PC-9 (cell line): ENCODE measurements at regions not wholly inside any gene's neighbourhood (a gene's known extent, or its start where the extent isn't known, plus 50 kb on each side); places are given as distances from the start of the nearest gene placed in this dataset.

Experiments used
- EZH2 ChIP-seq: fragments of 200-600 bp; sonication (generic); IDR thresholded peaks from 2 replicates; pipeline ENCODE4 v1.8.0; 2017; ENCODE audit warnings: antibody characterized with exemption, low read depth
- TF ChIP-seq, protein P1 (sequence below): fragments of 200-600 bp; sonication (generic); conservative IDR thresholded peaks from 2 replicates; pipeline ENCODE4 v1.6.1; 2017; ENCODE audit warnings: mixed run types, antibody characterized with exemption, mild to moderate bottlenecking, moderate library complexity

GRCh38 chr5:123735384-123735783 lies 223.4 kb downstream of the CSNK1G3 start:
- TF ChIP-seq, protein P1, sequence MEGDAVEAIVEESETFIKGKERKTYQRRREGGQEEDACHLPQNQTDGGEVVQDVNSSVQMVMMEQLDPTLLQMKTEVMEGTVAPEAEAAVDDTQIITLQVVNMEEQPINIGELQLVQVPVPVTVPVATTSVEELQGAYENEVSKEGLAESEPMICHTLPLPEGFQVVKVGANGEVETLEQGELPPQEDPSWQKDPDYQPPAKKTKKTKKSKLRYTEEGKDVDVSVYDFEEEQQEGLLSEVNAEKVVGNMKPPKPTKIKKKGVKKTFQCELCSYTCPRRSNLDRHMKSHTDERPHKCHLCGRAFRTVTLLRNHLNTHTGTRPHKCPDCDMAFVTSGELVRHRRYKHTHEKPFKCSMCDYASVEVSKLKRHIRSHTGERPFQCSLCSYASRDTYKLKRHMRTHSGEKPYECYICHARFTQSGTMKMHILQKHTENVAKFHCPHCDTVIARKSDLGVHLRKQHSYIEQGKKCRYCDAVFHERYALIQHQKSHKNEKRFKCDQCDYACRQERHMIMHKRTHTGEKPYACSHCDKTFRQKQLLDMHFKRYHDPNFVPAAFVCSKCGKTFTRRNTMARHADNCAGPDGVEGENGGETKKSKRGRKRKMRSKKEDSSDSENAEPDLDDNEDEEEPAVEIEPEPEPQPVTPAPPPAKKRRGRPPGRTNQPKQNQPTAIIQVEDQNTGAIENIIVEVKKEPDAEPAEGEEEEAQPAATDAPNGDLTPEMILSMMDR, result no peak
- TF ChIP-seq EZH2, result no peak
